NT2/D1 (cell line): ENCODE measurements at regions not wholly inside any gene's neighbourhood (a gene's known extent, or its start where the extent isn't known, plus 50 kb on each side); places are given as distances from the start of the nearest gene placed in this dataset.
"Not testable (repeated sequence)": the region's sequence is repeated elsewhere in the genome, so short reads cannot be mapped to it uniquely, and the experiment has no call there.

ENCODE experiments used
- DNase-seq: peaks from one replicate; pipeline ENCODE4 v3.0.0-alpha.2; 2011; ENCODE audit warnings: low read depth, low spot score
- H3K27me3 ChIP-seq: 2 replicates; pipeline ENCODE4 v1.6.0; 2011; ENCODE audit warnings: mild to moderate bottlenecking; ENCODE audit not compliant: insufficient read length, insufficient read depth
- H3K36me3 ChIP-seq: 2 replicates; pipeline ENCODE4 v1.6.1; 2011; ENCODE audit warnings: mild to moderate bottlenecking, low read length, mixed read lengths; ENCODE audit not compliant: insufficient read depth, insufficient read length
- H3K4me1 ChIP-seq: 2 replicates; pipeline ENCODE4 v1.5.1; 2011; ENCODE audit not compliant: insufficient read depth, insufficient read length
- H3K4me3 ChIP-seq: 2 replicates; pipeline ENCODE4 v1.5.1; 2011; ENCODE audit warnings: low read depth; ENCODE audit not compliant: insufficient read length
- H3K9ac ChIP-seq: 2 replicates; pipeline ENCODE4 v1.6.0; 2011; ENCODE audit warnings: low read depth; ENCODE audit not compliant: insufficient read length
- H3K9me3 ChIP-seq: 2 replicates; pipeline ENCODE4 v1.5.1; 2011; ENCODE audit warnings: mild to moderate bottlenecking, low read length; ENCODE audit not compliant: insufficient read depth
- SUZ12 ChIP-seq: IDR thresholded peaks from 2 replicates; pipeline ENCODE4 v1.6.1; 2011; ENCODE audit not compliant: insufficient read length, insufficient read depth; ENCODE audit errors: extremely low read depth
- YY1 ChIP-seq: IDR thresholded peaks from 2 replicates; pipeline ENCODE4 v1.6.1; 2011; ENCODE audit not compliant: insufficient read length, insufficient read depth
- ZNF274 ChIP-seq: IDR thresholded peaks from 2 replicates; pipeline ENCODE4 v1.6.1; 2011; ENCODE audit warnings: mild to moderate bottlenecking, low read depth, low read length

GRCh38 chr1:219548386-219548785 is 64.5 kb downstream of the ZC3H11B start:
- no peak for DNase-seq
- TF ChIP-seq YY1 (no peak), SUZ12 (no peak), ZNF274 (no peak)

GRCh38 chr1:219545756-219546155 is 67.1 kb downstream of the ZC3H11B start:
- not testable (repeated sequence) for H3K4me1 ChIP-seq, H3K9ac ChIP-seq, DNase-seq, H3K36me3 ChIP-seq, H3K9me3 ChIP-seq, H3K27me3 ChIP-seq, H3K4me3 ChIP-seq

More at GRCh38 chr1:219548386-219548785, 64.5 kb downstream of the ZC3H11B start:
- Histone ChIP-seq H3K9ac (no peak overlapping the region), H3K4me1 (no peaks in the 10 kb centered on the region), H3K4me3 (no peak overlapping the region), H3K27me3 (no peaks in the 10 kb centered on the region), H3K36me3 (no peaks in the 10 kb centered on the region), H3K9me3 (peaks cover 7% of the 10 kb centered on the region; the same call in 1 of the 2 replicates)

DNA sequence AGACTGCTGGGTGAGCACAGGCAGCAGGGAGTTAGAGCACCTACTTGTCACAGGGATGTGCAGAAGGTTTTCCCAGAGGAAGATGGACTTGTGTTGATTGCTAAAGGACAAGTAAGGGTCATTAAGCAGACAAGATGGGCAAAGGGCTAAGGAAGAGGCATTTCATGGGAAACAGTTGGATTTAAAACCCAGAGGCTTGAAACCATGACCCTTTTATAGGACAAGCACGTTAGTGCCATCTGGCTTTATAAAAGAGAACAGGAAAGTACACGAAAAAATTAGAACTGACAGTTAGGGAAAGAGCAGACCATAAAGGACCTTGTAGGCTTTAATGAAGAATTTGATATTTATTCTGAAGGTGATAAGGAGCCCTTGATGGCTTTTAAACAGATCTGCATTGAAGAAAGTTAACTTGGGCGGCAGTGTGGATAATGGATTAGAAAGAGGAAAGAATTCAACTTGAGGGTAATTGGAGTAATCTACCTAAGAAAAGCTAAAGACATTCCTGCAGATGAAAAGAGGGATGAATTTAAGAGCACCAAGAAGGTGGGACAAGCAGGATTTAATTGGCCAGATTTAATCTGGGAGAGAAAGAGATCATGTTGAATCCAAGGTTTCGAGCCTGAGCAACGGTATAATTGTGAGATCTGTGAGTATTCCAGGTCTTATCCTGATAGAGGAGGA is 68.6 kb downstream of the ZC3H11B start:
- TF ChIP-seq YY1 (no peak), ZNF274 (no peak), SUZ12 (no peak)
- DNase-seq = no peak
- Histone ChIP-seq H3K9me3 (peaks cover 7% of the 10 kb centered on the region; the same call in 1 of the 2 replicates), H3K36me3 (no peaks in the 10 kb centered on the region), H3K4me3 (no peak overlapping the region), H3K27me3 (no peaks in the 10 kb centered on the region), H3K4me1 (no peaks in the 10 kb centered on the region), H3K9ac (no peak overlapping the region)

DNA sequence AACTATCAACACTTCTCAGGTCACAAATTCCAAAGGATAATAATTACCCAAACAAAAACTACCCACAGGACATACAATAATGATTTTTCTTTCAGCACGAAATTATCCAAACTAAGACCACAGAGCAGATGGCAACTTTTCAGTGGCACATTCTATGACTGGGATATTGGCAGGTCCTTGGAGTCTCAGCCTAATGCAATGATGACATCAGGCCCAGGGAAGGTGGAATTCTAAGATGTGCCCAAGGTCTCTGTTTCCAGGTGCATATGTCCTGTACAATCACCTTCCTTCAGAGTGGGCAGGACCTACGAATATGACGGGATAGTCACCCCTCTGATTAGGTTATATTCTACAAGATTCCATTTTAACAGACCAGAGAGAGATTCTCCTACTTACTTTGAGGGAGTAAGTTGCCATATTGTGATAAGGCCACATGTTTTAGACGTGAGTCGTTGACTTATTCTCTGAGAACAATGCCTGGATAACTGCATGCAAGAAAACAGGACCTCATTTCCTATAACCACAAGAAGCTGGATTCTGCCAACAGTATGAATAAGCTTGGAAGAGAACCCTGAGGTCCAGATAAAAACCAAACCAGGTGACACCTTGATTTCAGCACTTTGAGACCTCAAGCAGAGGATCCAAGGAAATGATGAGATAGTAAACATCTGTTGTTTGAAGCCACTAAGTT is 69.9 kb downstream of the ZC3H11B start:
- no peak for DNase-seq

GRCh38 chr1:219541946-219542345 is 71.0 kb downstream of the ZC3H11B start:
- TF ChIP-seq SUZ12 (no peak), ZNF274 (no peak), YY1 (no peak)
- H3K9me3 ChIP-seq = peaks cover 2% of the 10 kb centered on the region; the same call in 1 of the 2 replicates
- no peaks in the 10 kb centered on the region for H3K27me3 ChIP-seq
- no peaks in the 10 kb centered on the region for H3K36me3 ChIP-seq
- DNase-seq = no peak
- no peak overlapping the region for H3K9ac ChIP-seq
- no peaks in the 10 kb centered on the region for H3K4me1 ChIP-seq
- H3K4me3 ChIP-seq = no peak overlapping the region

More for the DNA sequence above, 69.9 kb downstream of the ZC3H11B start:
- Histone ChIP-seq H3K9ac (no peak overlapping the region), H3K36me3 (no peaks in the 10 kb centered on the region), H3K4me3 (no peak overlapping the region), H3K27me3 (no peaks in the 10 kb centered on the region), H3K4me1 (no peaks in the 10 kb centered on the region), H3K9me3 (peaks cover 7% of the 10 kb centered on the region; the same call in 1 of the 2 replicates)
- no peak for TF ChIP-seq ZNF274

- H3K36me3 ChIP-seq = no peaks in the 10 kb centered on the region
- H3K4me3 ChIP-seq = no peak overlapping the region
- DNase-seq = no peak
- H3K9ac ChIP-seq = no peak overlapping the region
- H3K4me1 ChIP-seq = no peaks in the 10 kb centered on the region
- no peaks in the 10 kb centered on the region for H3K9me3 ChIP-seq
- TF ChIP-seq SUZ12 = no peak
- no peak for TF ChIP-seq ZNF274
- TF ChIP-seq YY1 = no peak
- H3K27me3 ChIP-seq = no peaks in the 10 kb centered on the region
Measured at GRCh38 chr1:219539645-219540254, 73.2 kb downstream of the ZC3H11B start.

DNA sequence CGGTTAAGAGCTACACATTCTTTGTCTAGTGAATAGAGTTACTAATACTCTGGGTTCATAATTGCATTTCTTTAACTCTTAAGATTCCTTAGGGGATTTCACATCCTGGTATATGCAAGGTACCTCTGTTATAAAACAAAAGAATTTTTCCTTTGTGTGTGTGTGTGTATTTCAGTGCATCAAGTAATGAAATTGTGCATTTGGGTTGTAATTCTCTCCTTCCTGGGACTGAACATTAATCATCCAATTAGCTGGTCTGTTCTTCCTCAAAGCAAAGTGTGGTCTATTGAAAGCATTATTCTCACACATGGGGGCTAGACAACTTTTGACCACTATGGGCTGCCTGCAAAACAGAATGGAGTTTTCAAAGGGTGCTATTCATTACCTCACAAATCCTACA is 74.0 kb downstream of the ZC3H11B start:
- Histone ChIP-seq H3K27me3 (no peaks in the 10 kb centered on the region), H3K36me3 (no peaks in the 10 kb centered on the region), H3K9ac (no peak overlapping the region), H3K4me1 (no peaks in the 10 kb centered on the region), H3K4me3 (no peak overlapping the region), H3K9me3 (no peaks in the 10 kb centered on the region)
- TF ChIP-seq SUZ12 (no peak), YY1 (no peak)
- DNase-seq = no peak
